Femur (tissue), 1 donor: ENCODE measurements at regions not wholly inside any gene's neighbourhood (a gene's known extent, or its start where the extent isn't known, plus 50 kb on each side); places are given as distances from the start of the nearest gene placed in this dataset.
"Not testable (repeated sequence)": the region's sequence is repeated elsewhere in the genome, so short reads cannot be mapped to it uniquely, and the experiment has no call there.

Source experiments
- DNase-seq: peaks from one replicate; pipeline ENCODE4 v3.0.0-alpha.2; 2017

- DNase-seq = not testable (repeated sequence)
These were observed 551.5 kb downstream of the RAB38 start for GRCh38 chr11:87623531-87624365.

- no peak for DNase-seq
These were observed 558.7 kb downstream of the RAB38 start for GRCh38 chr11:87616511-87616910.

- DNase-seq = no peak
These were observed 566.6 kb downstream of the TMEM135 start for GRCh38 chr11:87604350-87604749.

DNA sequence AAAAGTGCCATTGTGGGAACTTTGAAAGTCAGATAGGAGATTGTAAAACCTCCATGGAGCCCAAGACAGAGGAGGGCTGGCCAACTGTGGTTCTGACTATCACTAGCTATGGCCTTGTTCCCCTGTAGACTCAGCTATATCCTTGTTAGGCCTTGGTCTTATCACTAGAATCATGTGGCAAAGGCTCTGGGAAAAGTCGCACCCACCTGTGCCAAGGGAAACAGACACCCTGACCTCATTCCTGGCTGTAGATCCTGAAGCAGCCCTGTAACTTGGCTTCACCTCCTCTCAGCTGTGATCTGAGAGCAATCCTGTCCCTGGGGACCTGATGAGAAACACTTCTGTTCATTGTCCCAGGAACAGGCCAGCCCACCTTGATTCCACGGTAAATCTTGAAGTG lies 566.2 kb downstream of the TMEM135 start:
- DNase-seq = no peak

DNA sequence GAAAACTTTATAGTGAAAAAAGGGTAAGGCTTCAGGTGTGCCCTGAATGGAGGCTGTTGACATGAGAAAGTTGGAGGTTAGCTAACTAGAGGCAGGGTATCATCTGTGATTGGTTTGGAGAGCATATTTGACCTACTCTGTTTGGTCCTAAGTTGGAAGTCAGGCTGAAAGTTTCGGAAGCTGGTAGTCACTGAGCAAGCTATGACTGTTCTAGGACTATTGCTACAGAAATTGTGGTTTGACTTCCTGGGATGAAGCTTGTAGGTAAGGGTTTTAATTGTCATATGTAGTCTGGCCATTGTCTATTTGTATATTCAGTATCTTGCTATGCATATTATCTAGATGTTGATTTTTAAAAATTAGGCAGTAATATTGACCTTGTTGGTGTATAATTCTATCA lies 565.0 kb downstream of the TMEM135 start:
- DNase-seq = no peak

DNA sequence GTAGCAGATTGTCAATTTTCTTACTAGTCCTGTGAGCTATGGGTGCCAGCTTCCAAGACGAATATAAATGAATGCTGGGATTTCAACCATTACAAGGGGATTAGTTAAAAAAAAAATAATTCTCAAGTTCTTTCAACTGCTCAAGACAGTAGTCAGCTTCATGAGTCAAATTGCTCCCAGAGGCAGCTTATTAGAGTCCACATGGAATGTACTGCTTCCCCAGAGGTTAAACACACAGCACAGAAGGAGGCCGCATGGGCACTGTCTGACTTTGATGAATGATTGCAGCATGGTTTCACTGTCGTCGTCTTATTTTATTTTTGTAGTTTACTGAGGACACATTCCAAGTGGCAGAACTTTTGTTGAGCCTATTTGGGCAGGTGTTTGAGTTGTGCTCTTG lies 563.2 kb downstream of the TMEM135 start:
- no peak for DNase-seq

DNA sequence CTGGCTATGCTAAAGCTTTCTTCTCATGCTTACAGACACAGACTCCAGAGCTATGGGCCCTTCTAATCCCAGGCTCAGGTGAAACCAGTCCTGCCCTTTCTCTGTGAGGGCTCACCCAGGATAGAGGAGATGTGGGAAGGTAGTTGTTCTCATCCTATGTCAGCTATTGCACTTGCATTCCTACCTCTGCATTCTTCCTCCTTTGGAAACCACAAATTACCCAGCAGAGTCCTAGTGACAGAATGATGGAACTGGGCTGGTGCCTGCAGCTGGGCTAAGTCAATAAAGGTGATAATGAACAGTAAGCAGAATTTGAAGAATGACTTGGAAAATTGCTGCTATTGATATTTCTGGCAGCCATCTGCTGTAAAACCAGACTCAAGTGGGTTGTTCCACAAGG lies 560.0 kb downstream of the TMEM135 start:
- DNase-seq = no peak

DNA sequence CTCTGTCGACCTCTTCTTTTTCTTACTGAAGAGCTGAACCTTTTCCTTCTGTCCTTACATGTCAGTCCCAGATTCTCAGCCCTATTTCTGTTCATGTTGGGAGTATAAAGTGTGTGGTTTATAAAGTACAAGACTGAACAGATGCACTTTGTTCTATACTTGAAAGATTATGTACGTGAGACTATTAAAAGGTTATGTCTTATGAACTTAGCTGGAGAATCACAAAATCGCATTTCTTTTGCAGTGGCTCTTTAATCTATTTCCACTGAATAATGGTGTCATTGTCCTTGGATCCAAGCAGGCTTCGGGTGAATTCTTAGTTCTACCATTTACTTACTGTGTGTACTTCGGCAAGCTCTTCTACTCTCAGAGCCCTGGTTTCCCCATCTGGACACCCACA lies 558.4 kb downstream of the TMEM135 start:
- no peak for DNase-seq

GRCh38 chr11:87589082-87589481 lies 551.3 kb downstream of the TMEM135 start:
- DNase-seq = no peak

DNA sequence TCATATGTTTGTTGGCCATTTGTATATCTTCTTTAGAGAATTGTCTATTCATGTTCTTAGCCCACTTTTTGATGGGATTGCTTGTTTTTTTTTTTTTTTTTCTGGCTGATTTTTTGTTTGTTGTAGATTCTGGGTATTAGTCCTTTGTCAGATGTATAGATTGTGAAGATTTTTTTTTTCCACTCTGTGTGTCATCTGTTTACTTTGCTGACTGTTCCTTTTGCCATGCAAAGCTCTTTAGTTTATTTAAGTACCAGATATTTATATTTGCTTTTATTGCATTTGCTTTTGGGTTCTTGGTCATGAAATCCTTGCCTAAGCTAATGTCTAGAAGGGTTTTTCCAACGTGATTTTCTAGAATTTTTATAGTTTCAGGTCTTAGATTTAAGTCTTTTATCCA lies 547.9 kb downstream of the TMEM135 start:
- DNase-seq = not testable (repeated sequence)

GRCh38 chr11:87583931-87584330 lies 546.2 kb downstream of the TMEM135 start:
- no peak for DNase-seq

- DNase-seq = no peak
These were observed 537.4 kb downstream of the TMEM135 start for GRCh38 chr11:87575088-87575487.

DNA sequence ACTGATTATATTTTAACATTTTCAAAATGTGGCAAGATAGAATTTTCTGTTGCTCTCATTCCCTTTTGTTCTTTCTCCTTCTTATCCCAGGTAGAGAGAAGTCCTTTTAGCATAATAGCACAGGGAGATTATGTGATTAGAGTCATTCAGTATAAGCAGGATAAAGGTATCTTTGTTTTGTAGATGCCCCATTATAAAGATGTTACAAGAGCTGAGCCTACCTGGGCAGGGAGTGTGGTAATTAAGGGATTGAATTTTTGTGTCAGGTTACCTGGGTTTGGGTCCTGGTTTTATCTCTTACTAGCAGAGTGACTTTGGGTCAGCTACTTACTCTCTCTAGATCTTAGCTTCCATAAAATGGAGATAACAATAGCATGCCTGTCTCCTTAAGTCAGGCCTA lies 536.5 kb downstream of the TMEM135 start:
- DNase-seq = no peak

DNA sequence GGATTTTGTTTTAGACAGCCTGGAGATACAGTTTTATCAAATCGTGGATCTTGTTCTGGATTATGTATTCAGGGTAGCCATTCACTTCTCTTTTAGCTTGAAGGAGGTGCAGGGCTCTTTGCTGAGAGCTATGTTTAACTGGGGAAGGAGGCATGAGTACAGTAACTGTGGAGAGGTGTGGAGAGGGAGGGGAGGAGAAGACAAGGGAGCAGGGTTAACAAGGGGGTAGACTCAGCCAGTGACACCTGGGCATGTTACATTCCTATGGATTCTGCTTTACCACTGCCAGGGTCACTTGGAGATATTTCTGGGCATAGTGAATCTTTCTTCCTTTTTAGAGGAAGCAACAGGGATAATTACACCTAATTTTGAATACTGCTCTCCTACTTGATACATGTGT lies 536.0 kb downstream of the TMEM135 start:
- no peak for DNase-seq

GRCh38 chr11:87572881-87573280 lies 535.1 kb downstream of the TMEM135 start:
- no peak for DNase-seq

- no peak for DNase-seq
These were observed 522.6 kb downstream of the TMEM135 start for GRCh38 chr11:87560352-87560751.

- DNase-seq = not testable (repeated sequence)
These were observed 522.1 kb downstream of the TMEM135 start for GRCh38 chr11:87559852-87560251.

DNA sequence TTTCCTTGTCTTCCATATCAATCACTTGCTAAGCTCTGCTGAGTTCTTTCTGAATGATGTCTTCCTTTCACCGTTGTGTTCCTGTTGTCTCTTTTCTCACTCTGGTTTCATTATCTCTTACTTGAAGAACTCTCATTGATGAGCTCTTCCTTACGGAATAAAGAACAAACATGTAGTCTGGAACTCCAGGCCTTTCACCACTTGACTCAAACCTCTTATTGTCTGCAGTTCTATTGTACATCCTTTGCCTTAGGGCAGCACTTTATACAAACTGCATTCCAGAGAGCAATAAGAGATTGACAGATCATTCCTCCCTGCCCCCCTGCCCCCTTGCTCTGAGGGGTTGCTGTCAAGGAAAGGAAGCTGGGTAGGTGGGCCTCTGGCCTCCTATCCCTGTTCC lies 517.4 kb downstream of the TMEM135 start:
- no peak for DNase-seq

DNA sequence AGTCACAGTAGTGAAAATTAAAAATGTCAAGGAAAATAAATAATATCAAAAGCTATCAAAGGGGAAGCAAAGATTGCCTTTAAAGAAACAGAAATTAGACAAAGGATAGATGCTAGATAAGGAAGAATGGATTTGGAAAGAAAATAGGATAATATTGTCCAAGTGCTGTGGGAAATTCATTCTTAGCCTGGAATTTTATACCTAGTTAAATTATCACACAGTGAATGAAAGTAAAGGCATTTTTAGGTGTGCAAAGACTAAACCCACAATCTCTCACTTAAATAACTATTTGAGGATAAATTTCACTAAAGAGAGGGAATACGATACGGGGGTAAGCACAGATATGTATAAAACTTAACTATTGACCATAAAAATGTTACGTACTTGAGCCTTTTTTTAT lies 511.1 kb downstream of the TMEM135 start:
- DNase-seq = no peak

DNA sequence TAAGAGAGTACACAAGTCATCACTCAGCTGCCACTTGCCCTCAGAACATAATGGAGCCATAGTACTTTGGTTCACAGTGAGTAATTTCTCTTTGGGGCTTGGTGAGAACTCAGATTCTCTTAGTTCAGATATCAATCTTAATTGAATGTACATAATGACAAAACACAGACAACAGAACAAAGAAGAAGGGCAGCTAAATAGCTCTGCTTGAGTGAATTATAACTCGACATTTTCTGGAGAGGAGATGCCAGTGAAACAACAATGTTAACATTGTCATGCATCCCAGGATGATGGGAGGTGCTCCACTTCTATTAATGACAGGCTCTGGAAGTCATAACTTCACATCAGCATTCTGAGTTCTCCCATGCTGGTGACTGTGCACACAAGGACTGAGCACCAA lies 508.1 kb downstream of the TMEM135 start:
- DNase-seq = no peak

DNA sequence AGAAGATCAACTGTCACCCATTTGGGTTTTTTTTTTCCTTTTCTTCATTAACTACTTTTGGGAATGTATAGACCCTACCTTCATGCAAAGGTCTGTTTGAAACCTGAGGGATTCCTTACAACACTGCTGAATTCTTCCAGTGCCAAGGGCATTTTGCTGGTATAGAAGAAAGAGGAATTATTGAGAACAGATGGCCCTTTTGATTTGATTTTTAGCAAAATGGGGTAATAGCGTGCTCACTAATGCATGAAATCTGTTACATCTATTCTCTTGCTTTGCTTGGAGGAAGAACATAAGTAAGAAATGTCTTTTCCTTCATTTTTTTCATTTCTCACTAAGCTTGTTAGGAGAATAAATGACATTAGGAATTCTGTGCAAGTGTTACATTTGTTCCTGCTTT lies 501.9 kb downstream of the TMEM135 start:
- no peak for DNase-seq

GRCh38 chr11:87536565-87536964 lies 498.8 kb downstream of the TMEM135 start:
- DNase-seq = no peak

GRCh38 chr11:87536016-87536415 lies 498.3 kb downstream of the TMEM135 start:
- DNase-seq = no peak

DNA sequence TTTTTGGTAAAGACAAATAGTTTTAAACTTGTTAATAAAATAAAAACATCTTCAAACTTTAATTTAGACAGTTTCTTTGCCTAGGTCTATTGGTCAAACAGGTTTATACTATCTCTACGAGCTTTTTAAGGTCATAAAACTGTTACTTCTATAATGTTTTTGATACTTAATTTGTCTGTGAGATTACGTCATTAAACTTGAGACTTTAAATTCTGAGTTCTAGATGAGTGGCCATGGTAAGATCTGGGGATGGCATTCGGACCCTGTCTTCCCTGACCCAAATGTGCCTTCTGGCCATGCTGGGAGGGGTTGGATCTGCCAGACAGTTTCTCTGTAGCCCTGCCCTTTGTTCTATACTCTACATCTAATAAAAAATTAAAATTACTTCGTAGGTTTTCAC lies 497.8 kb downstream of the TMEM135 start:
- DNase-seq = no peak

DNA sequence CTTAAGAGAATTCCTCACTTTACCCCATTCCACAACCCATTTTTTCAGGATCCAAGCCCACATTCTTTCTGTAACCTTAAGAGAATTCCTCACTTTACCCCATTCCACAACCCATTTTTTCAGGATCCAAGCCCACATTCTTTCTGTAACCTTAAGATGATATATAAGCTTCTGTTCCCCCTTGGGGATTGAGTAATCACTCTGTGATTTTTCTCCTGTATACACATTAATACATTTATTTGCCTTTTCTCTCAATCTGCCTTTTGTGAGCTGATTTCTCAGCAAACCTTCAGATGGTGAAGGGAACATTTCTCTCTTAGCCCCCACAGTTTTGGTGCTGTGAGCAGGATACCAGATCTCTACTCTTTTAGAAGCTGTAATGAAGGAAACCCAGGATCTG lies 494.1 kb downstream of the TMEM135 start:
- not testable (repeated sequence) for DNase-seq
